ENCODE measurements at regions not wholly inside any gene's neighbourhood (a gene's known extent, or its start where the extent isn't known, plus 50 kb on each side); places are given as distances from the start of the nearest gene placed in this dataset.

DNA sequence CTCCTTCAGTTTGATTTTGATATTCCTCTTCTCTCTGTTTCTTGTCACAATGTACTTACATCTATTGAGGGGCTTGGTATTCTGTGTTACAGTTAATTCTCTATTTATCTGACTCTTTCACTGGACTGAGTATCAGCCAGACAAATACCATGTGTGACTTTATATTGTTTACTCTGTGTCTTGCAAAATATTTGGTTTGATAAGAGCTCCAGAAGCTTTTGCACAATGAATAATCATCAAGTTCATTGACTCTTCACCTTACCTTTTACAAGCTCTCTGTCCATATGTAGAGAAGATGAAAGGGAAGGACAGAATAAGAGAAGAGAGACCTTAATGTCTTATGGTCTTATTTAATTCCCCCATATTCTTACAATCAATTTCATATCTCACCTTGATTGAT is 877.7 kb upstream of the CDH8 start:
- Histone ChIP-seq H2AFZ (ENCODE audit: control insufficient read depth, low read depth, low read length) (no peak overlapping the region), H3K4me3 (no peak overlapping the region), H3K4me1 (ENCODE audit: control insufficient read depth, insufficient read depth, low read length) (no peaks in the 10 kb centered on the region), H3K4me2 (ENCODE audit: control insufficient read depth, insufficient read depth) (no peak overlapping the region), H4K20me1 (ENCODE audit: control insufficient read depth, insufficient read depth) (no peaks in the 10 kb centered on the region), H3K27ac (ENCODE audit: control insufficient read depth, insufficient read depth) (no peak overlapping the region), H3K9me3 (replicated peaks; ENCODE audit: control insufficient read depth, insufficient read depth, low read length) (no peaks in the 10 kb centered on the region), H3K36me3 (ENCODE audit: control insufficient read depth in 2 of 2, insufficient read depth in 2 of 2, low read length in 1 of 2) (no peaks in the 10 kb centered on the region), H3K27me3 (replicated peaks in 1 of 2; ENCODE audit: control insufficient read depth in 2 of 2, insufficient read depth in 2 of 2, low read length in 1 of 2) (no peaks in the 10 kb centered on the region), H3K79me2 (ENCODE audit: control insufficient read depth, insufficient read depth, low read length) (no peaks in the 10 kb centered on the region), H3K9ac (ENCODE audit: control insufficient read depth, insufficient read depth, low read length) (no peak overlapping the region)
- in situ Hi-C loops (cut with MboI) (no loop called here), intact Hi-C loops (cut with micrococcal nuclease; ENCODE audit: unreplicated experiment) (no loop called here)
- CTCF ChIA-PET = no interaction called here
- ATAC-seq (no peak), DNase-seq (ENCODE audit: low read depth, low spot score) (no peak), FAIRE-seq (no peak)
- no TSS peak for BruUV-seq (replicated peaks)
- POLR2A ChIA-PET = no interaction called here
- RAD21 ChIA-PET (ENCODE audit: unreplicated experiment) = no interaction called here
- TF ChIP-seq, protein P1, sequence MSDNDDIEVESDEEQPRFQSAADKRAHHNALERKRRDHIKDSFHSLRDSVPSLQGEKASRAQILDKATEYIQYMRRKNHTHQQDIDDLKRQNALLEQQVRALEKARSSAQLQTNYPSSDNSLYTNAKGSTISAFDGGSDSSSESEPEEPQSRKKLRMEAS (IDR thresholded peaks at IDR 0.05; ENCODE audit: low read depth, low read length) = no peak
- TF ChIP-seq MYB (IDR thresholded peaks at IDR 0.05; ENCODE audit: borderline replicate concordance, low read depth, low read length) = no peak
- SMC1A ChIA-PET (ENCODE audit: uncharacterized antibody, unreplicated experiment) = no interaction called here

DNA sequence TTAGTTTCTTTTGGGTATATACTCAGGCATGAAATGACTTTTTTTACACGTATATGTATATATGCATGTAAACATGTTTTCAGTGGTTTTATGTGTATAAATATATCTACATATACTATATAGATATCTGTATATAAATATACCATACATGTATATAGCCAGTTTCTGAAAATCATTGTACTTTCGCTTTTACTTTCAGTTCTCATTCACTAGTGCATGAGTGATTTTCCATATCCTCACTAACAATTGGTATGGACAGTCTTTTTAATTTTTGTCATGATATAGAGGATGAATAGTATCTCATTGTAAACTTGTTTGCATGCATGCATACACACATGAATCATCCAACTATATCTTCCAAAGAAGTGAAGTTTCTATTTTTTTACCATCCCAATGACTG is 877.1 kb upstream of the CDH8 start:
- in situ Hi-C loops (cut with MboI) = no loop called here
- Histone ChIP-seq H3K9ac (ENCODE audit: control insufficient read depth, insufficient read depth, low read length) (no peak overlapping the region), H4K20me1 (ENCODE audit: control insufficient read depth, insufficient read depth) (no peaks in the 10 kb centered on the region), H3K36me3 (ENCODE audit: control insufficient read depth in 2 of 2, insufficient read depth in 2 of 2, low read length in 1 of 2) (no peaks in the 10 kb centered on the region), H3K4me2 (ENCODE audit: control insufficient read depth, insufficient read depth) (no peak overlapping the region), H3K27ac (ENCODE audit: control insufficient read depth, insufficient read depth) (no peak overlapping the region), H3K9me3 (replicated peaks; ENCODE audit: control insufficient read depth, insufficient read depth, low read length) (no peaks in the 10 kb centered on the region), H3K27me3 (replicated peaks in 1 of 2; ENCODE audit: control insufficient read depth in 2 of 2, insufficient read depth in 2 of 2, low read length in 1 of 2) (no peaks in the 10 kb centered on the region), H3K4me1 (ENCODE audit: control insufficient read depth, insufficient read depth, low read length) (no peaks in the 10 kb centered on the region), H2AFZ (ENCODE audit: control insufficient read depth, low read depth, low read length) (no peak overlapping the region), H3K79me2 (ENCODE audit: control insufficient read depth, insufficient read depth, low read length) (no peaks in the 10 kb centered on the region), H3K4me3 (no peak overlapping the region)
- ChIA-PET CTCF (no interaction called here), SMC1A (ENCODE audit: uncharacterized antibody, unreplicated experiment) (no interaction called here), RAD21 (ENCODE audit: unreplicated experiment) (no interaction called here), POLR2A (no interaction called here)
- DNase-seq (ENCODE audit: low read depth, low spot score) (no peak), FAIRE-seq (no peak), ATAC-seq (peak; percentile 44; the same call in 1 of the 3 replicates)
- 53% methylated on average over 2 of the region's 2 CpGs for WGBS (ENCODE audit: insufficient coverage, insufficient replicate concordance, low lambda C conversion rate, missing lambda C conversion rate)
- no TSS peak for BruUV-seq (replicated peaks)
- intact Hi-C loops (cut with micrococcal nuclease; ENCODE audit: unreplicated experiment) = no loop called here
- TF ChIP-seq, protein P2, sequence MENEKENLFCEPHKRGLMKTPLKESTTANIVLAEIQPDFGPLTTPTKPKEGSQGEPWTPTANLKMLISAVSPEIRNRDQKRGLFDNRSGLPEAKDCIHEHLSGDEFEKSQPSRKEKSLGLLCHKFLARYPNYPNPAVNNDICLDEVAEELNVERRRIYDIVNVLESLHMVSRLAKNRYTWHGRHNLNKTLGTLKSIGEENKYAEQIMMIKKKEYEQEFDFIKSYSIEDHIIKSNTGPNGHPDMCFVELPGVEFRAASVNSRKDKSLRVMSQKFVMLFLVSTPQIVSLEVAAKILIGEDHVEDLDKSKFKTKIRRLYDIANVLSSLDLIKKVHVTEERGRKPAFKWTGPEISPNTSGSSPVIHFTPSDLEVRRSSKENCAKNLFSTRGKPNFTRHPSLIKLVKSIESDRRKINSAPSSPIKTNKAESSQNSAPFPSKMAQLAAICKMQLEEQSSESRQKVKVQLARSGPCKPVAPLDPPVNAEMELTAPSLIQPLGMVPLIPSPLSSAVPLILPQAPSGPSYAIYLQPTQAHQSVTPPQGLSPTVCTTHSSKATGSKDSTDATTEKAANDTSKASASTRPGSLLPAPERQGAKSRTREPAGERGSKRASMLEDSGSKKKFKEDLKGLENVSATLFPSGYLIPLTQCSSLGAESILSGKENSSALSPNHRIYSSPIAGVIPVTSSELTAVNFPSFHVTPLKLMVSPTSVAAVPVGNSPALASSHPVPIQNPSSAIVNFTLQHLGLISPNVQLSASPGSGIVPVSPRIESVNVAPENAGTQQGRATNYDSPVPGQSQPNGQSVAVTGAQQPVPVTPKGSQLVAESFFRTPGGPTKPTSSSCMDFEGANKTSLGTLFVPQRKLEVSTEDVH (IDR thresholded peaks at IDR 0.05; ENCODE audit: low read depth, partially characterized antibody) = no peak
- TF ChIP-seq ZZZ3 (IDR thresholded peaks at IDR 0.05; ENCODE audit: control insufficient read depth, insufficient read length, low read depth) = no peak
- TF ChIP-seq, protein P3, sequence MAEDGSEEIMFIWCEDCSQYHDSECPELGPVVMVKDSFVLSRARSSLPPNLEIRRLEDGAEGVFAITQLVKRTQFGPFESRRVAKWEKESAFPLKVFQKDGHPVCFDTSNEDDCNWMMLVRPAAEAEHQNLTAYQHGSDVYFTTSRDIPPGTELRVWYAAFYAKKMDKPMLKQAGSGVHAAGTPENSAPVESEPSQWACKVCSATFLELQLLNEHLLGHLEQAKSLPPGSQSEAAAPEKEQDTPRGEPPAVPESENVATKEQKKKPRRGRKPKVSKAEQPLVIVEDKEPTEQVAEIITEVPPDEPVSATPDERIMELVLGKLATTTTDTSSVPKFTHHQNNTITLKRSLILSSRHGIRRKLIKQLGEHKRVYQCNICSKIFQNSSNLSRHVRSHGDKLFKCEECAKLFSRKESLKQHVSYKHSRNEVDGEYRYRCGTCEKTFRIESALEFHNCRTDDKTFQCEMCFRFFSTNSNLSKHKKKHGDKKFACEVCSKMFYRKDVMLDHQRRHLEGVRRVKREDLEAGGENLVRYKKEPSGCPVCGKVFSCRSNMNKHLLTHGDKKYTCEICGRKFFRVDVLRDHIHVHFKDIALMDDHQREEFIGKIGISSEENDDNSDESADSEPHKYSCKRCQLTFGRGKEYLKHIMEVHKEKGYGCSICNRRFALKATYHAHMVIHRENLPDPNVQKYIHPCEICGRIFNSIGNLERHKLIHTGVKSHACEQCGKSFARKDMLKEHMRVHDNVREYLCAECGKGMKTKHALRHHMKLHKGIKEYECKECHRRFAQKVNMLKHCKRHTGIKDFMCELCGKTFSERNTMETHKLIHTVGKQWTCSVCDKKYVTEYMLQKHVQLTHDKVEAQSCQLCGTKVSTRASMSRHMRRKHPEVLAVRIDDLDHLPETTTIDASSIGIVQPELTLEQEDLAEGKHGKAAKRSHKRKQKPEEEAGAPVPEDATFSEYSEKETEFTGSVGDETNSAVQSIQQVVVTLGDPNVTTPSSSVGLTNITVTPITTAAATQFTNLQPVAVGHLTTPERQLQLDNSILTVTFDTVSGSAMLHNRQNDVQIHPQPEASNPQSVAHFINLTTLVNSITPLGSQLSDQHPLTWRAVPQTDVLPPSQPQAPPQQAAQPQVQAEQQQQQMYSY (CRISPR knock-in tag; IDR thresholded peaks at IDR 0.05) = no peak
- no peak for TF ChIP-seq ATF7 (IDR thresholded peaks at IDR 0.05; ENCODE audit: low read depth)
- no peak for TF ChIP-seq IKZF2 (IDR thresholded peaks at IDR 0.05)
- no peak for TF ChIP-seq JUNB (IDR thresholded peaks at IDR 0.05)
- TF ChIP-seq ZNF24 (IDR thresholded peaks at IDR 0.05) = no peak
- no peak for TF ChIP-seq NR2C1 (IDR thresholded peaks at IDR 0.05)
